CMK (cell line): ENCODE measurements at regions not wholly inside any gene's neighbourhood (a gene's known extent, or its start where the extent isn't known, plus 50 kb on each side); places are given as distances from the start of the nearest gene placed in this dataset.
"Not testable (repeated sequence)": the region's sequence is repeated elsewhere in the genome, so short reads cannot be mapped to it uniquely, and the experiment has no call there.

Experiments used
- DNase-seq: peaks from one replicate; pipeline ENCODE4 v3.0.0-alpha.2; 2010; ENCODE audit warnings: low read depth

DNA sequence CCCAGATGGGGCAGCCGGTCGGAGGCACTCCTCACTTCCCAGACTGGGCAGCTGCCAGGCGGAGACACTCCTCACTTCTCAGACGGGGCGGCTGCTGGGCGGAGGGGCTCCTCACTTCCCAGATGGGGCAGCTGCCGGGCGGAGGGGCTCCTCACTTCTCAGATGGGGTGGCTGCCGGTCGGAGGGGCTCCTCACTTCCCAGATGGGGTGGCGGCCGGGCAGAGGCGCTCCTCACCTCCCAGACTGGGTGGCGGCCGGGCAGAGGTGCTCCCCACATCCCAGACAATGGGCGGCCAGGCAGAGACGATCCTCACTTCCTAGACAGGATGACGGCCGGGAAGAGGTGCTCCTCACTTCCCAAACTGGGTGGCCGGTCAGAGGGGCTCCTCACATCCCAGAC lies 55.2 kb upstream of the DHRS4 start:
- DNase-seq = not testable (repeated sequence)

DNA sequence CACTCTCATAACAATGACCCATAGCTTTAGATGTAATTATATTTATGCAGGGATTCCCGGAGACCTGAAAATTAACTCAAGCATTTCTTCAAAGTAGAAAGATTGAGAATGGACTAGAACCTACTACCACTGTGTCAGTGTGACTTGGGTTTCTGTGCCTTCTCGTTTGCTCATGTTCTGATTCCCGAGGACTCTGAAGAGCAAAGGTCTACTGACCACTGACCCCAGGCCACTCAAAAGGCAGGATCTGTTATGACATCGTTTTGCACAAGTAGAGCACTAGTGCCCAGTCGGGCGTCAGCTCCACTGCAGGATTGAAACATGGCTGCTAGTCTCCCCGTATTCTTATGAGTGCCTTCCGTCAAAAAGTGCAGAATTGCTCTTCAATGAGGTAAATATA lies 53.8 kb upstream of the DHRS4 start:
- no peak for DNase-seq

DNA sequence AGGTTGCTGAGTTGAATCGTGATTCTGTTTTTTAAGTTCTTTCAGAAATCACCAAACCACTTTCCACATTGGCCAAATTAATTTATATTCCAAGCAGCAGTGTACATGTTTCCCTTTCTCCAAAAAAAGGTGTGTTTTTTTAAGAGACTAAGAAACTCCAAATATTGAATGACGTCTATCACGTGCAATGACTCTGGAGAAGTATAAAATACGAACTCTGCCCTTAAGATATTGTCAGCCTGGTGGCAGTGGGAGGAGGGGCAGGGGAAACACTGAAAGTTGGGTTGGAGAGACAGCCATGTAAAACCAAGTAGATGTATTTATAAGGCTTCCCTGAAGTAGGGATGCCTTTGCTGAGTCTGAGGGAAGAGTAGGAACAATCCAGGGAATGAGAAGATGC lies 50.1 kb upstream of the DHRS4 start:
- no peak for DNase-seq
